Caco-2 (cell line): ENCODE measurements at regions not wholly inside any gene's neighbourhood (a gene's known extent, or its start where the extent isn't known, plus 50 kb on each side); places are given as distances from the start of the nearest gene placed in this dataset.

Source experiments
- BruUV-seq: library from RNA; stranded (reverse); fragments of 400-500 nt; replicated peaks from 2 replicates; lab custom pipeline; 2021; lab: Mats Ljungman, UMichigan
- CTCF ChIA-PET: fragments of 300-600 bp; sonication (Branson Sonifier 250); formaldehyde crosslinking; loops from one replicate; lab custom pipeline; 2022; ENCODE audit warnings: antibody characterized with exemption; lab: Charles Lee
- POLR2A ChIA-PET: fragments of 300-600 bp; sonication (Branson Sonifier 250); formaldehyde crosslinking; loops from one replicate; lab custom pipeline; 2022; ENCODE audit warnings: antibody characterized with exemption; lab: Charles Lee
- DNase-seq, 2 experiments: peaks; one replicate each; pipeline versions ENCODE4 v3.0.0 to v3.0.0-alpha.2; 2020 to 2022
- H3K27me3 ChIP-seq: replicated peaks from 2 replicates; pipeline ENCODE4 v1.6.0; 2011; ENCODE audit warnings: low read length; ENCODE audit not compliant: control insufficient read depth, insufficient read depth
- H3K36me3 ChIP-seq: 2 replicates; pipeline ENCODE4 v1.5.1; 2011; ENCODE audit warnings: low read length; ENCODE audit not compliant: control insufficient read depth, insufficient read depth
- H3K4me1 ChIP-seq: fragments of 250-450 bp; sonication (Bioruptor Pico); 2 replicates; pipeline ENCODE4 v1.5.1; 2020; ENCODE audit warnings: mild to moderate bottlenecking
- H3K4me3 ChIP-seq: 2 replicates; pipeline ENCODE4 v1.5.1; 2011; ENCODE audit warnings: low read depth, mild to moderate bottlenecking, control low read depth, low read length
- H3K9me3 ChIP-seq: fragments of 250-450 bp; sonication (Bioruptor Pico); 2 replicates; pipeline ENCODE4 v1.5.1; 2020; ENCODE audit warnings: mild to moderate bottlenecking, moderate library complexity
- H3K27ac Mint-ChIP-seq: one replicate; pipeline ENCODE4 v1.8.0; 2022; ENCODE audit warnings: mixed read lengths; ENCODE audit not compliant: unreplicated experiment
- H3K27me3 Mint-ChIP-seq: one replicate; pipeline ENCODE4 v1.8.0; 2022; ENCODE audit warnings: mixed read lengths; ENCODE audit not compliant: insufficient read depth, unreplicated experiment
- H3K36me3 Mint-ChIP-seq: one replicate; pipeline ENCODE4 v1.8.0; 2022; ENCODE audit warnings: mild to moderate bottlenecking, mixed read lengths; ENCODE audit not compliant: insufficient read depth, unreplicated experiment
- H3K4me1 Mint-ChIP-seq: one replicate; pipeline ENCODE4 v1.8.0; 2022; ENCODE audit warnings: low read depth, mixed read lengths; ENCODE audit not compliant: unreplicated experiment
- H3K4me3 Mint-ChIP-seq: one replicate; pipeline ENCODE4 v1.8.0; 2022; ENCODE audit warnings: mild to moderate bottlenecking, moderate library complexity, mixed read lengths; ENCODE audit not compliant: unreplicated experiment
- H3K9me3 Mint-ChIP-seq: one replicate; pipeline ENCODE4 v1.8.0; 2022; ENCODE audit warnings: mixed read lengths; ENCODE audit not compliant: unreplicated experiment
- CTCF ChIP-seq, 2 experiments: fragments of 200-600 bp in 1 of 2; IDR thresholded peaks; 1 replicate in 1 of 2; 2 replicates in 1 of 2; pipeline versions ENCODE4 v1.5.1 to v1.8.0; 2011 to 2022; ENCODE audit warnings: antibody characterized with exemption in 1 of 2, control low read depth in 1 of 2, inconsistent platforms in 1 of 2, low read depth in 1 of 2, low read length in 1 of 2, mild to moderate bottlenecking in 1 of 2, moderate library complexity in 1 of 2; ENCODE audit not compliant: insufficient read depth in 1 of 2, severe bottlenecking in 1 of 2, unreplicated experiment in 1 of 2
- intact Hi-C: fragments of 100-400 bp; cut with micrococcal nuclease; formaldehyde crosslinking; loops from one replicate; pipeline ENCODE4 v1.10.0; 2022; ENCODE audit not compliant: unreplicated experiment

GRCh38 chr2:167753142-167753541, 494.3 kb downstream of the STK39 start:
- H3K4me3 ChIP-seq, result no peak overlapping the region
- H3K27ac Mint-ChIP-seq, result no peak overlapping the region
- no peak for DNase-seq
- H3K4me3 Mint-ChIP-seq, result no peak overlapping the region
- no peaks in the 10 kb centered on the region for H3K36me3 Mint-ChIP-seq
- intact Hi-C loops, result no loop called here
- no peak for TF ChIP-seq CTCF (IDR thresholded peaks at IDR 0.05; ENCODE audit: insufficient read depth in 1 of 2, low read depth in 1 of 2, low read length in 1 of 2, severe bottlenecking in 1 of 2, unreplicated experiment in 1 of 2)
- POLR2A ChIA-PET, result no interaction called here
- CTCF ChIA-PET, result no interaction called here
- H3K4me1 ChIP-seq, result 0 out of 2 replicates have a peak, but pooled peaks cover 4% of the 10 kb centered on the region
- H3K36me3 ChIP-seq, result no peaks in the 10 kb centered on the region
- no peaks in the 10 kb centered on the region for H3K27me3 ChIP-seq
- no peaks in the 10 kb centered on the region for H3K4me1 Mint-ChIP-seq
- no TSS peak for BruUV-seq
- H3K9me3 ChIP-seq, result no peaks in the 10 kb centered on the region
- peaks cover 2% of the 10 kb centered on the region for H3K27me3 Mint-ChIP-seq
- no peaks in the 10 kb centered on the region for H3K9me3 Mint-ChIP-seq

- no peaks in the 10 kb centered on the region for H3K9me3 Mint-ChIP-seq
- H3K4me1 Mint-ChIP-seq, result no peaks in the 10 kb centered on the region
- CTCF ChIA-PET, result no interaction called here
- intact Hi-C loops, result no loop called here
- H3K4me3 ChIP-seq, result no peak overlapping the region
- no peaks in the 10 kb centered on the region for H3K36me3 ChIP-seq
- H3K4me3 Mint-ChIP-seq, result no peak overlapping the region
- H3K4me1 ChIP-seq, result 0 out of 2 replicates have a peak, but pooled peaks cover 4% of the 10 kb centered on the region
- no peaks in the 10 kb centered on the region for H3K27me3 ChIP-seq
- BruUV-seq, result no TSS peak
- TF ChIP-seq CTCF (IDR thresholded peaks at IDR 0.05; ENCODE audit: insufficient read depth in 1 of 2, low read depth in 1 of 2, low read length in 1 of 2, severe bottlenecking in 1 of 2, unreplicated experiment in 1 of 2), result no peak
- H3K27me3 Mint-ChIP-seq, result peaks cover 2% of the 10 kb centered on the region
- no peak overlapping the region for H3K27ac Mint-ChIP-seq
- DNase-seq, result no peak
- H3K36me3 Mint-ChIP-seq, result no peaks in the 10 kb centered on the region
- POLR2A ChIA-PET, result no interaction called here
- H3K9me3 ChIP-seq, result no peaks in the 10 kb centered on the region
These were observed 494.7 kb downstream of the STK39 start for GRCh38 chr2:167752734-167753133.

GRCh38 chr2:167750675-167751074, 496.7 kb downstream of the STK39 start:
- Histone ChIP-seq H3K4me1 (no peaks in the 10 kb centered on the region), H3K4me3 (no peak overlapping the region), H3K27me3 (no peaks in the 10 kb centered on the region), H3K36me3 (no peaks in the 10 kb centered on the region), H3K9me3 (no peaks in the 10 kb centered on the region)
- Mint-ChIP-seq H3K9me3 (no peaks in the 10 kb centered on the region), H3K4me1 (no peaks in the 10 kb centered on the region), H3K27ac (no peak overlapping the region), H3K36me3 (no peaks in the 10 kb centered on the region), H3K4me3 (no peak overlapping the region), H3K27me3 (peaks cover 2% of the 10 kb centered on the region)
- no TSS peak for BruUV-seq
- ChIA-PET CTCF (no interaction called here), POLR2A (no interaction called here)
- intact Hi-C loops, result no loop called here
- no peak for TF ChIP-seq CTCF (IDR thresholded peaks at IDR 0.05; ENCODE audit: insufficient read depth in 1 of 2, low read depth in 1 of 2, low read length in 1 of 2, severe bottlenecking in 1 of 2, unreplicated experiment in 1 of 2)
- no peak for DNase-seq
